ENCODE measurements at regions not wholly inside any gene's neighbourhood (a gene's known extent, or its start where the extent isn't known, plus 50 kb on each side); places are given as distances from the start of the nearest gene placed in this dataset.

- TF ChIP-seq HNF4G (IDR thresholded peaks at IDR 0.05) (no peak), MAX (IDR thresholded peaks at IDR 0.05) (no peak), ATF3 (IDR thresholded peaks at IDR 0.05) (no peak), REST (IDR thresholded peaks at IDR 0.05) (no peak), EGR1 (IDR thresholded peaks at IDR 0.05; ENCODE audit: low read depth in 2 of 2) (no peak), NR2F2 (IDR thresholded peaks at IDR 0.05) (no peak), YY1 (IDR thresholded peaks at IDR 0.05) (no peak), CTCF (IDR thresholded peaks at IDR 0.05; ENCODE audit: low read depth, low read length, missing input control) (no peak), HNF4A (conservative IDR thresholded peaks at IDR 0.05) (no peak), TAF1 (conservative IDR thresholded peaks at IDR 0.05) (no peak), RXRA (IDR thresholded peaks at IDR 0.05) (no peak), FOXA1 (IDR thresholded peaks at IDR 0.05) (no peak), RAD21 (IDR thresholded peaks at IDR 0.05) (no peak), JUND (IDR thresholded peaks at IDR 0.05) (no peak)
- no peak overlapping the region for H3K27ac ChIP-seq (ENCODE audit: low read depth in 1 of 2, low read length in 2 of 2)
- no peaks in the 10 kb centered on the region for H3K36me3 ChIP-seq (ENCODE audit: control insufficient read depth in 4 of 4, insufficient read depth in 3 of 4, low read depth in 1 of 4, low read length in 3 of 4)
- 89% methylated on average over 2 of the region's 2 CpGs for WGBS
- no peaks in the 10 kb centered on the region for H3K27me3 ChIP-seq (ENCODE audit: control insufficient read depth in 4 of 4, insufficient read depth in 4 of 4, low read length in 3 of 4)
- DNase-seq (ENCODE audit: low spot score), result no peak
- H3K9me3 ChIP-seq (ENCODE audit: control insufficient read depth in 4 of 4, low read length in 3 of 4), result no peaks in the 10 kb centered on the region
- no peak overlapping the region for H3K9ac ChIP-seq (ENCODE audit: low read depth in 1 of 2, low read length in 2 of 2)
- H3K4me3 ChIP-seq (ENCODE audit: low read depth in 1 of 3, low read length in 3 of 3), result no peak overlapping the region
- H3K4me1 ChIP-seq (ENCODE audit: control insufficient read depth in 4 of 4, insufficient read depth in 4 of 4, low read length in 3 of 4), result peaks cover 0 to 2% (median 0%) of the 10 kb centered on the region in 4 donors
Observed at GRCh38 chr1:87981386-87981785, 652.7 kb downstream of the LMO4 start.

GRCh38 chr1:87981810-87982209 lies 653.1 kb downstream of the LMO4 start:
- DNase-seq (ENCODE audit: low spot score), result no peak
- no peaks in the 10 kb centered on the region for H3K9me3 ChIP-seq (ENCODE audit: control insufficient read depth in 4 of 4, low read length in 3 of 4)
- 96% methylated on average over 1 of the region's 1 CpG for WGBS
- no peak overlapping the region for H3K9ac ChIP-seq (ENCODE audit: low read depth in 1 of 2, low read length in 2 of 2)
- peaks cover 0 to 4% (median 0%) of the 10 kb centered on the region in 4 donors for H3K4me1 ChIP-seq (ENCODE audit: control insufficient read depth in 4 of 4, insufficient read depth in 4 of 4, low read length in 3 of 4)
- H3K27me3 ChIP-seq (ENCODE audit: control insufficient read depth in 4 of 4, insufficient read depth in 4 of 4, low read length in 3 of 4), result no peaks in the 10 kb centered on the region
- H3K36me3 ChIP-seq (ENCODE audit: control insufficient read depth in 4 of 4, insufficient read depth in 3 of 4, low read depth in 1 of 4, low read length in 3 of 4), result no peaks in the 10 kb centered on the region
- no peak overlapping the region for H3K27ac ChIP-seq (ENCODE audit: low read depth in 1 of 2, low read length in 2 of 2)
- H3K4me3 ChIP-seq (ENCODE audit: low read depth in 1 of 3, low read length in 3 of 3), result no peak overlapping the region
- TF ChIP-seq NR2F2 (IDR thresholded peaks at IDR 0.05) (no peak), REST (IDR thresholded peaks at IDR 0.05) (no peak), HNF4A (conservative IDR thresholded peaks at IDR 0.05) (no peak), SP1 (IDR thresholded peaks at IDR 0.05) (no peak), JUND (IDR thresholded peaks at IDR 0.05) (no peak), RXRA (IDR thresholded peaks at IDR 0.05) (no peak), TAF1 (conservative IDR thresholded peaks at IDR 0.05) (no peak), MAX (IDR thresholded peaks at IDR 0.05) (no peak), FOXA2 (IDR thresholded peaks at IDR 0.05) (no peak), YY1 (IDR thresholded peaks at IDR 0.05) (no peak), ATF3 (IDR thresholded peaks at IDR 0.05) (no peak), FOXA1 (IDR thresholded peaks at IDR 0.05) (no peak), CTCF (IDR thresholded peaks at IDR 0.05; ENCODE audit: low read depth, low read length, missing input control) (no peak), ZBTB33 (IDR thresholded peaks at IDR 0.05) (no peak), RAD21 (IDR thresholded peaks at IDR 0.05) (no peak)
